ENCODE measurements at regions not wholly inside any gene's neighbourhood (a gene's known extent, or its start where the extent isn't known, plus 50 kb on each side); places are given as distances from the start of the nearest gene placed in this dataset.

DNA sequence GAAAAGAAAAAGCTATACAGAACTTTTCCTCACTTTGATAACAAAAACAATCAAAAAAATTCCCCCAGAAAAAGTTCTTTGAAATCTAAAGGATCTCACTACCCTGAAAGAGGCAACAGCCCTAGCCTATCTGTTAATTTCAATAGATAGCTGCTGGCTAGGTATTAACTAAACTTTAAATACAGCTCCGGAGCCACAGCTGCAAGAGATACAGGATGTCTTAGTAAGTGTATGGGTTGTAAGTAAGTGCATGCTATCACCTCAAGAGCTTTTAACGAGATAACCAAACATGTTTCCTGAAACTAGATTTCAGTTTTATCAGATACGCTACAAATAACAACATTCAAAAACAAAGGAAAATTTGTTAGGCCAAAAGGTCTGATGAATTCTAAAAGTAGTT lies 148.4 kb downstream of the KLF12 start:
- TF ChIP-seq ZFP3 (CRISPR knock-in tag; IDR thresholded peaks at IDR 0.05) (no peak), GLIS3 (CRISPR knock-in tag; IDR thresholded peaks at IDR 0.05) (no peak), ZNF8 (CRISPR knock-in tag; IDR thresholded peaks at IDR 0.05) (no peak), ZNF565 (CRISPR knock-in tag; conservative IDR thresholded peaks at IDR 0.05; ENCODE audit: low read depth) (no peak), ISL1 (CRISPR knock-in tag; IDR thresholded peaks at IDR 0.05) (no peak), ZNF70 (CRISPR knock-in tag; IDR thresholded peaks at IDR 0.05) (no peak), CSDC2 (CRISPR knock-in tag; IDR thresholded peaks at IDR 0.05) (no peak), ESRRG (CRISPR knock-in tag; IDR thresholded peaks at IDR 0.05) (no peak), TOX (CRISPR knock-in tag; IDR thresholded peaks at IDR 0.05; ENCODE audit: borderline replicate concordance) (no peak), ZFP30 (CRISPR knock-in tag; IDR thresholded peaks at IDR 0.05) (no peak), BACH2 (CRISPR knock-in tag; IDR thresholded peaks at IDR 0.05; ENCODE audit: borderline replicate concordance) (no peak), TCF4 (CRISPR knock-in tag; IDR thresholded peaks at IDR 0.05; ENCODE audit: borderline replicate concordance) (no peak), RARB (CRISPR knock-in tag; IDR thresholded peaks at IDR 0.05) (no peak)
- TF ChIP-seq, protein P1, sequence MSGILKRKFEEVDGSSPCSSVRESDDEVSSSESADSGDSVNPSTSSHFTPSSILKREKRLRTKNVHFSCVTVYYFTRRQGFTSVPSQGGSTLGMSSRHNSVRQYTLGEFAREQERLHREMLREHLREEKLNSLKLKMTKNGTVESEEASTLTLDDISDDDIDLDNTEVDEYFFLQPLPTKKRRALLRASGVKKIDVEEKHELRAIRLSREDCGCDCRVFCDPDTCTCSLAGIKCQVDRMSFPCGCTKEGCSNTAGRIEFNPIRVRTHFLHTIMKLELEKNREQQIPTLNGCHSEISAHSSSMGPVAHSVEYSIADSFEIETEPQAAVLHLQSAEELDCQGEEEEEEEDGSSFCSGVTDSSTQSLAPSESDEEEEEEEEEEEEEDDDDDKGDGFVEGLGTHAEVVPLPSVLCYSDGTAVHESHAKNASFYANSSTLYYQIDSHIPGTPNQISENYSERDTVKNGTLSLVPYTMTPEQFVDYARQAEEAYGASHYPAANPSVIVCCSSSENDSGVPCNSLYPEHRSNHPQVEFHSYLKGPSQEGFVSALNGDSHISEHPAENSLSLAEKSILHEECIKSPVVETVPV (CRISPR knock-in tag; IDR thresholded peaks at IDR 0.05) = no peak
- TF ChIP-seq, protein P2, sequence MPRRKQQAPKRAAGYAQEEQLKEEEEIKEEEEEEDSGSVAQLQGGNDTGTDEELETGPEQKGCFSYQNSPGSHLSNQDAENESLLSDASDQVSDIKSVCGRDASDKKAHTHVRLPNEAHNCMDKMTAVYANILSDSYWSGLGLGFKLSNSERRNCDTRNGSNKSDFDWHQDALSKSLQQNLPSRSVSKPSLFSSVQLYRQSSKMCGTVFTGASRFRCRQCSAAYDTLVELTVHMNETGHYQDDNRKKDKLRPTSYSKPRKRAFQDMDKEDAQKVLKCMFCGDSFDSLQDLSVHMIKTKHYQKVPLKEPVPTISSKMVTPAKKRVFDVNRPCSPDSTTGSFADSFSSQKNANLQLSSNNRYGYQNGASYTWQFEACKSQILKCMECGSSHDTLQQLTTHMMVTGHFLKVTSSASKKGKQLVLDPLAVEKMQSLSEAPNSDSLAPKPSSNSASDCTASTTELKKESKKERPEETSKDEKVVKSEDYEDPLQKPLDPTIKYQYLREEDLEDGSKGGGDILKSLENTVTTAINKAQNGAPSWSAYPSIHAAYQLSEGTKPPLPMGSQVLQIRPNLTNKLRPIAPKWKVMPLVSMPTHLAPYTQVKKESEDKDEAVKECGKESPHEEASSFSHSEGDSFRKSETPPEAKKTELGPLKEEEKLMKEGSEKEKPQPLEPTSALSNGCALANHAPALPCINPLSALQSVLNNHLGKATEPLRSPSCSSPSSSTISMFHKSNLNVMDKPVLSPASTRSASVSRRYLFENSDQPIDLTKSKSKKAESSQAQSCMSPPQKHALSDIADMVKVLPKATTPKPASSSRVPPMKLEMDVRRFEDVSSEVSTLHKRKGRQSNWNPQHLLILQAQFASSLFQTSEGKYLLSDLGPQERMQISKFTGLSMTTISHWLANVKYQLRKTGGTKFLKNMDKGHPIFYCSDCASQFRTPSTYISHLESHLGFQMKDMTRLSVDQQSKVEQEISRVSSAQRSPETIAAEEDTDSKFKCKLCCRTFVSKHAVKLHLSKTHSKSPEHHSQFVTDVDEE (CRISPR knock-in tag; IDR thresholded peaks at IDR 0.05) = no peak
- TF ChIP-seq, protein P3, sequence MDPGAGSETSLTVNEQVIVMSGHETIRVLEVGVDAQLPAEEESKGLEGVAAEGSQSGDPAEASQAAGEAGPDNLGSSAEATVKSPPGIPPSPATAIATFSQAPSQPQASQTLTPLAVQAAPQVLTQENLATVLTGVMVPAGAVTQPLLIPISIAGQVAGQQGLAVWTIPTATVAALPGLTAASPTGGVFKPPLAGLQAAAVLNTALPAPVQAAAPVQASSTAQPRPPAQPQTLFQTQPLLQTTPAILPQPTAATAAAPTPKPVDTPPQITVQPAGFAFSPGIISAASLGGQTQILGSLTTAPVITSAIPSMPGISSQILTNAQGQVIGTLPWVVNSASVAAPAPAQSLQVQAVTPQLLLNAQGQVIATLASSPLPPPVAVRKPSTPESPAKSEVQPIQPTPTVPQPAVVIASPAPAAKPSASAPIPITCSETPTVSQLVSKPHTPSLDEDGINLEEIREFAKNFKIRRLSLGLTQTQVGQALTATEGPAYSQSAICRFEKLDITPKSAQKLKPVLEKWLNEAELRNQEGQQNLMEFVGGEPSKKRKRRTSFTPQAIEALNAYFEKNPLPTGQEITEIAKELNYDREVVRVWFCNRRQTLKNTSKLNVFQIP (CRISPR knock-in tag; IDR thresholded peaks at IDR 0.05; ENCODE audit: borderline replicate concordance, low read depth) = no peak
- TF ChIP-seq, protein P4, sequence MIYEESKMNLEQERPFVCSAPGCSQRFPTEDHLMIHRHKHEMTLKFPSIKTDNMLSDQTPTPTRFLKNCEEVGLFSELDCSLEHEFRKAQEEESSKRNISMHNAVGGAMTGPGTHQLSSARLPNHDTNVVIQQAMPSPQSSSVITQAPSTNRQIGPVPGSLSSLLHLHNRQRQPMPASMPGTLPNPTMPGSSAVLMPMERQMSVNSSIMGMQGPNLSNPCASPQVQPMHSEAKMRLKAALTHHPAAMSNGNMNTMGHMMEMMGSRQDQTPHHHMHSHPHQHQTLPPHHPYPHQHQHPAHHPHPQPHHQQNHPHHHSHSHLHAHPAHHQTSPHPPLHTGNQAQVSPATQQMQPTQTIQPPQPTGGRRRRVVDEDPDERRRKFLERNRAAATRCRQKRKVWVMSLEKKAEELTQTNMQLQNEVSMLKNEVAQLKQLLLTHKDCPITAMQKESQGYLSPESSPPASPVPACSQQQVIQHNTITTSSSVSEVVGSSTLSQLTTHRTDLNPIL (CRISPR knock-in tag; IDR thresholded peaks at IDR 0.05; ENCODE audit: low read depth) = no peak
- TF ChIP-seq, protein P5, sequence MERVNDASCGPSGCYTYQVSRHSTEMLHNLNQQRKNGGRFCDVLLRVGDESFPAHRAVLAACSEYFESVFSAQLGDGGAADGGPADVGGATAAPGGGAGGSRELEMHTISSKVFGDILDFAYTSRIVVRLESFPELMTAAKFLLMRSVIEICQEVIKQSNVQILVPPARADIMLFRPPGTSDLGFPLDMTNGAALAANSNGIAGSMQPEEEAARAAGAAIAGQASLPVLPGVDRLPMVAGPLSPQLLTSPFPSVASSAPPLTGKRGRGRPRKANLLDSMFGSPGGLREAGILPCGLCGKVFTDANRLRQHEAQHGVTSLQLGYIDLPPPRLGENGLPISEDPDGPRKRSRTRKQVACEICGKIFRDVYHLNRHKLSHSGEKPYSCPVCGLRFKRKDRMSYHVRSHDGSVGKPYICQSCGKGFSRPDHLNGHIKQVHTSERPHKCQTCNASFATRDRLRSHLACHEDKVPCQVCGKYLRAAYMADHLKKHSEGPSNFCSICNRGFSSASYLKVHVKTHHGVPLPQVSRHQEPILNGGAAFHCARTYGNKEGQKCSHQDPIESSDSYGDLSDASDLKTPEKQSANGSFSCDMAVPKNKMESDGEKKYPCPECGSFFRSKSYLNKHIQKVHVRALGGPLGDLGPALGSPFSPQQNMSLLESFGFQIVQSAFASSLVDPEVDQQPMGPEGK (CRISPR knock-in tag; IDR thresholded peaks at IDR 0.05; ENCODE audit: borderline replicate concordance) = no peak
- ATAC-seq = no peak

- ATAC-seq = no peak
- TF ChIP-seq CSDC2 (CRISPR knock-in tag; IDR thresholded peaks at IDR 0.05) (no peak), OSR1 (CRISPR knock-in tag; IDR thresholded peaks at IDR 0.05) (no peak), TCF4 (CRISPR knock-in tag; IDR thresholded peaks at IDR 0.05; ENCODE audit: borderline replicate concordance) (no peak), RARB (CRISPR knock-in tag; IDR thresholded peaks at IDR 0.05) (no peak), ISL1 (CRISPR knock-in tag; IDR thresholded peaks at IDR 0.05) (no peak), ZFP30 (CRISPR knock-in tag; IDR thresholded peaks at IDR 0.05) (no peak), ZFP3 (CRISPR knock-in tag; IDR thresholded peaks at IDR 0.05) (no peak), ZC3H10 (CRISPR knock-in tag; IDR thresholded peaks at IDR 0.05) (no peak), TOX (CRISPR knock-in tag; IDR thresholded peaks at IDR 0.05; ENCODE audit: borderline replicate concordance) (no peak), ZNF565 (CRISPR knock-in tag; conservative IDR thresholded peaks at IDR 0.05; ENCODE audit: low read depth) (no peak)
- TF ChIP-seq, protein P3 (CRISPR knock-in tag; IDR thresholded peaks at IDR 0.05; ENCODE audit: borderline replicate concordance, low read depth) = no peak
- TF ChIP-seq, protein P4 (CRISPR knock-in tag; IDR thresholded peaks at IDR 0.05; ENCODE audit: low read depth) = no peak
- TF ChIP-seq, protein P1 (CRISPR knock-in tag; IDR thresholded peaks at IDR 0.05) = no peak
- TF ChIP-seq, protein P2 (CRISPR knock-in tag; IDR thresholded peaks at IDR 0.05) = no peak
Measured at GRCh38 chr13:73984949-73985691, 149.1 kb downstream of the KLF12 start.
